GM23338 (cell line): ENCODE measurements at regions not wholly inside any gene's neighbourhood (a gene's known extent, or its start where the extent isn't known, plus 50 kb on each side); places are given as distances from the start of the nearest gene placed in this dataset.

Source experiments
- ATAC-seq: fragments of 200-7000 bp; cut with Tn5 transposase; 3 replicates; pipeline ENCODE4 v1.9.1; 2020
- DNase-seq: peaks from one replicate; pipeline ENCODE4 v3.0.0-alpha.2; 2015; ENCODE audit warnings: low spot score
- H2AFZ ChIP-seq: fragments of 200-600 bp; sonication (generic); 2 replicates; pipeline ENCODE4 v1.8.0; 2016; ENCODE audit warnings: antibody characterized with exemption, mild to moderate bottlenecking, moderate library complexity
- H3F3A ChIP-seq: fragments of 200-600 bp; sonication (generic); replicated peaks from 2 replicates; pipeline ENCODE4 v1.8.0; 2017; ENCODE audit warnings: antibody characterized with exemption, mixed run types, low read depth
- H3K27ac ChIP-seq: fragments of 200-600 bp; sonication (generic); 2 replicates; pipeline ENCODE4 v1.6.1; 2016; ENCODE audit warnings: low read depth
- H3K27me3 ChIP-seq: fragments of 200-600 bp; sonication (generic); 2 replicates; pipeline ENCODE4 v1.8.0; 2016; ENCODE audit warnings: mild to moderate bottlenecking, mixed run types, moderate library complexity; ENCODE audit not compliant: insufficient read depth
- H3K36me3 ChIP-seq: fragments of 200-600 bp; sonication (generic); 2 replicates; pipeline ENCODE4 v1.8.0; 2016; ENCODE audit warnings: mild to moderate bottlenecking; ENCODE audit not compliant: insufficient read depth
- H3K4me1 ChIP-seq: fragments of 200-600 bp; sonication (generic); 2 replicates; pipeline ENCODE4 v1.8.0; 2016; ENCODE audit warnings: mild to moderate bottlenecking, moderate library complexity; ENCODE audit not compliant: insufficient read depth
- H3K4me2 ChIP-seq: fragments of 200-600 bp; sonication (generic); 2 replicates; pipeline ENCODE4 v1.7.1; 2017; ENCODE audit warnings: mixed run types
- H3K4me3 ChIP-seq: fragments of 200-600 bp; sonication (generic); 2 replicates; pipeline ENCODE4 v1.6.1; 2016; ENCODE audit warnings: mixed run types
- H3K79me2 ChIP-seq: fragments of 200-600 bp; sonication (generic); replicated peaks from 2 replicates; pipeline ENCODE4 v1.8.0; 2017; ENCODE audit warnings: mild to moderate bottlenecking; ENCODE audit not compliant: insufficient read depth
- H3K9me2 ChIP-seq: fragments of 200-600 bp; sonication (generic); 2 replicates; pipeline ENCODE4 v1.8.0; 2017; ENCODE audit not compliant: insufficient read depth
- H4K20me1 ChIP-seq: fragments of 200-600 bp; sonication (generic); replicated peaks from 2 replicates; pipeline ENCODE4 v1.8.0; 2017; ENCODE audit warnings: mild to moderate bottlenecking; ENCODE audit not compliant: insufficient read depth
- H3K27ac Mint-ChIP-seq: 2 replicates; pipeline ENCODE4 v1.8.0; 2020; ENCODE audit warnings: inconsistent platforms, mild to moderate bottlenecking, moderate library complexity, mixed read lengths
- H3K27me3 Mint-ChIP-seq: 3 replicates; pipeline ENCODE4 v1.8.0; 2022; ENCODE audit warnings: low read depth, mild to moderate bottlenecking, moderate library complexity, mixed read lengths, inconsistent platforms; ENCODE audit not compliant: insufficient read depth, poor library complexity
- H3K36me3 Mint-ChIP-seq: 3 replicates; pipeline ENCODE4 v1.8.0; 2021; ENCODE audit warnings: low read depth, mild to moderate bottlenecking, inconsistent platforms, moderate library complexity, mixed read lengths
- H3K4me1 Mint-ChIP-seq: 3 replicates; pipeline ENCODE4 v1.8.0; 2020; ENCODE audit warnings: mild to moderate bottlenecking, inconsistent platforms, mixed read lengths
- H3K4me3 Mint-ChIP-seq: 3 replicates; pipeline ENCODE4 v1.8.0; 2021; ENCODE audit warnings: moderate library complexity, mild to moderate bottlenecking, inconsistent platforms, mixed read lengths
- H3K9me3 Mint-ChIP-seq: 3 replicates; pipeline ENCODE4 v1.8.0; 2020; ENCODE audit warnings: moderate library complexity, mild to moderate bottlenecking, inconsistent platforms, mixed read lengths
- CREB1 ChIP-seq: fragments of 250-450 bp; sonication (Bioruptor Pico); IDR thresholded peaks from 2 replicates; pipeline ENCODE4 v1.5.0; 2020; ENCODE audit warnings: low read depth, mild to moderate bottlenecking, moderate library complexity
- EZH2 ChIP-seq: fragments of 200-600 bp; sonication (generic); IDR thresholded peaks from one replicate; pipeline ENCODE4 v1.8.0; 2017; ENCODE audit warnings: antibody characterized with exemption, mild to moderate bottlenecking, low read depth; ENCODE audit not compliant: unreplicated experiment
- EZH2phosphoT487 ChIP-seq: fragments of 200-600 bp; sonication (generic); IDR thresholded peaks from one replicate; pipeline ENCODE4 v1.8.1; 2018; ENCODE audit warnings: antibody characterized with exemption; ENCODE audit not compliant: unreplicated experiment
- JUNB ChIP-seq: IDR thresholded peaks from one replicate; pipeline ENCODE4 v1.6.1; 2016; ENCODE audit warnings: antibody characterized with exemption; ENCODE audit not compliant: unreplicated experiment
- NANOG ChIP-seq: IDR thresholded peaks from 2 replicates; pipeline ENCODE4 v1.6.1; 2016; ENCODE audit warnings: antibody characterized with exemption, borderline replicate concordance
- POLR2AphosphoS5 ChIP-seq: IDR thresholded peaks from 2 replicates; pipeline ENCODE4 v1.6.1; 2016; ENCODE audit warnings: antibody characterized with exemption, low read depth
- STAT1 ChIP-seq: IDR thresholded peaks from one replicate; pipeline ENCODE4 v1.6.1; 2016; ENCODE audit warnings: antibody characterized with exemption; ENCODE audit not compliant: unreplicated experiment
- ZNF114 ChIP-seq: fragments of 250-450 bp; sonication (Bioruptor Pico); IDR thresholded peaks from 2 replicates; pipeline ENCODE4 v1.5.0; 2020; ENCODE audit warnings: mild to moderate bottlenecking, moderate library complexity
- ZNF331 ChIP-seq: fragments of 250-450 bp; sonication (Bioruptor Pico); IDR thresholded peaks from 2 replicates; pipeline ENCODE4 v1.5.0; 2020; ENCODE audit warnings: low read depth, mild to moderate bottlenecking, moderate library complexity
- TF ChIP-seq, protein P1 (sequence below): IDR thresholded peaks from 2 replicates; pipeline ENCODE4 v1.6.1; 2016; ENCODE audit warnings: antibody characterized with exemption
- TF ChIP-seq, protein P2 (sequence below), 2 experiments: fragments of 200-600 bp in 1 of 2; sonication (generic) in 1 of 2; conservative IDR thresholded peaks; 2 replicates each; pipeline versions ENCODE4 v1.5.1 to v1.6.1; 2016 to 2017; ENCODE audit warnings: antibody characterized with exemption in 2 of 2, low read depth in 2 of 2, mild to moderate bottlenecking in 2 of 2, moderate library complexity in 1 of 2
- TF ChIP-seq, protein P3 (sequence below): IDR thresholded peaks from one replicate; pipeline ENCODE4 v1.6.1; 2018; ENCODE audit warnings: antibody characterized with exemption; ENCODE audit not compliant: unreplicated experiment

DNA sequence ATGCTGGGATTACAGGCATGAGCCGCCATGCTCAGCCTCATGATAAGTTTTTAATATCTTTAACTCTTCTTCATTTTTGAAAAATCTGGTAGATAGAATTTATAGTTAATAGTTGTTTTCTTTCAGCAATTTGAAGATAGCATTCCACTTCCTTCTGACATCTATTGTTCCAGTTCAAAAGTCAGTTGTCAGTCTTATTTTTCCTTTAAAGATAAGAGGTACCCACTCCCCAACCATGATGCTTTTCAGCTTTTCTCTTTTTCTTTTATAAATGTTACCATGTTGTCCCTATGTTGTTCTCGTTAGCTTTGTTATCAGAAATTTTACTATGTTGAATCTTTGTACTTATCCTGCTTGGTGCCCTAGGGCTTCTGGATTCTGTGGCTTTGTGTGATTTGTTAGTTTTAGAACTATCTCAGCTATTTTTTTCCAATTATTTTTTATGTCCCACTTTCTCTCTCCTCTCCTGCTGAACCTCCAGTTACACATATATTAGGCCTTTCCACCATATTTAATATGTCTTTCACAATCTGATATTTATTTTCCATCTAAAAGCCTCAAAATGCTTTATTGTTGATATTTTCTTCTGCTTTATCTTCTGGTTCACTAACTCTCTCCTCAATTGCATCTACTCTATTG lies 181.6 kb upstream of the FOXN3 start:
- Histone ChIP-seq H3K4me3 (no peak overlapping the region), H3K4me1 (peaks cover 20% of the 10 kb centered on the region), H3K27ac (no peak overlapping the region), H3F3A (no peaks in the 10 kb centered on the region), H3K4me2 (no peak overlapping the region), H3K9me2 (peaks cover 4% of the 10 kb centered on the region; the same call in 1 of the 2 replicates), H3K79me2 (peaks cover 100% of the 10 kb centered on the region), H3K27me3 (no peaks in the 10 kb centered on the region), H4K20me1 (no peaks in the 10 kb centered on the region), H2AFZ (no peak overlapping the region), H3K36me3 (peaks cover 28% of the 10 kb centered on the region; the same call in 1 of the 2 replicates)
- Mint-ChIP-seq H3K27me3 (no peaks in the 10 kb centered on the region), H3K36me3 (peaks cover 87% of the 10 kb centered on the region), H3K27ac (no peak overlapping the region), H3K4me1 (peaks cover 13% of the 10 kb centered on the region), H3K4me3 (no peak overlapping the region), H3K9me3 (peaks cover 42% of the 10 kb centered on the region)
- TF ChIP-seq STAT1, result no peak
- no peak for TF ChIP-seq POLR2AphosphoS5
- TF ChIP-seq ZNF114, result no peak
- TF ChIP-seq, protein P1, sequence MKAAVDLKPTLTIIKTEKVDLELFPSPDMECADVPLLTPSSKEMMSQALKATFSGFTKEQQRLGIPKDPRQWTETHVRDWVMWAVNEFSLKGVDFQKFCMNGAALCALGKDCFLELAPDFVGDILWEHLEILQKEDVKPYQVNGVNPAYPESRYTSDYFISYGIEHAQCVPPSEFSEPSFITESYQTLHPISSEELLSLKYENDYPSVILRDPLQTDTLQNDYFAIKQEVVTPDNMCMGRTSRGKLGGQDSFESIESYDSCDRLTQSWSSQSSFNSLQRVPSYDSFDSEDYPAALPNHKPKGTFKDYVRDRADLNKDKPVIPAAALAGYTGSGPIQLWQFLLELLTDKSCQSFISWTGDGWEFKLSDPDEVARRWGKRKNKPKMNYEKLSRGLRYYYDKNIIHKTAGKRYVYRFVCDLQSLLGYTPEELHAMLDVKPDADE, result no peak
- no peak for TF ChIP-seq CREB1 (CRISPR knock-in tag)
- TF ChIP-seq JUNB, result no peak
- TF ChIP-seq, protein P2, sequence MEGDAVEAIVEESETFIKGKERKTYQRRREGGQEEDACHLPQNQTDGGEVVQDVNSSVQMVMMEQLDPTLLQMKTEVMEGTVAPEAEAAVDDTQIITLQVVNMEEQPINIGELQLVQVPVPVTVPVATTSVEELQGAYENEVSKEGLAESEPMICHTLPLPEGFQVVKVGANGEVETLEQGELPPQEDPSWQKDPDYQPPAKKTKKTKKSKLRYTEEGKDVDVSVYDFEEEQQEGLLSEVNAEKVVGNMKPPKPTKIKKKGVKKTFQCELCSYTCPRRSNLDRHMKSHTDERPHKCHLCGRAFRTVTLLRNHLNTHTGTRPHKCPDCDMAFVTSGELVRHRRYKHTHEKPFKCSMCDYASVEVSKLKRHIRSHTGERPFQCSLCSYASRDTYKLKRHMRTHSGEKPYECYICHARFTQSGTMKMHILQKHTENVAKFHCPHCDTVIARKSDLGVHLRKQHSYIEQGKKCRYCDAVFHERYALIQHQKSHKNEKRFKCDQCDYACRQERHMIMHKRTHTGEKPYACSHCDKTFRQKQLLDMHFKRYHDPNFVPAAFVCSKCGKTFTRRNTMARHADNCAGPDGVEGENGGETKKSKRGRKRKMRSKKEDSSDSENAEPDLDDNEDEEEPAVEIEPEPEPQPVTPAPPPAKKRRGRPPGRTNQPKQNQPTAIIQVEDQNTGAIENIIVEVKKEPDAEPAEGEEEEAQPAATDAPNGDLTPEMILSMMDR (conservative IDR thresholded peaks at IDR 0.05; ENCODE audit: low read depth in 2 of 2), result no peak
- no peak for TF ChIP-seq EZH2
- ATAC-seq (no peak), DNase-seq (no peak)

DNA sequence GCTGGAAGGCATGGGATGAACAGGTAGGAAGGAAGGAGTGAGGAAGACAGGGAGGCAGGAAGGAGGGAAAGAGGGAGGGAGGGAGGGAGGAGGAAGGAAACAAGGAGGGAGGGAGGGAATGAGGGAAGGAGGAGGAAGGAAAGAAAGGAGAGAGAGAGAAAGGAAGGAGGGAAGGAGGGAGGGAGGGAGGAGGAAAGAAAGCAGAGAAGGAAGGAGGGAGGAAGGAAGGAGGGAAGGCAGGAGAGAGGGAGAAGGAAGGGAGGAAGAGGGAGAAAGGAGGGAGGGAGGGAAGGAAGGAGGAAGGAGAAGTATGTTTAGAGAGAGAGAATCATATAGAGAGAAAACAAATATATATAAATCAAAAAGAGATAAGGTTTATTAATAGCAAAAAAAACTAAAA lies 175.9 kb upstream of the FOXN3 start:
- Mint-ChIP-seq H3K4me3 (no peak overlapping the region), H3K27me3 (peaks cover 3% of the 10 kb centered on the region), H3K9me3 (peaks cover 20% of the 10 kb centered on the region), H3K27ac (no peak overlapping the region), H3K36me3 (peaks cover 64% of the 10 kb centered on the region), H3K4me1 (peaks cover 37% of the 10 kb centered on the region)
- peaks cover 13% of the 10 kb centered on the region; the same call in 1 of the 2 replicates for H3K36me3 ChIP-seq
- H3K9me2 ChIP-seq, result no peaks in the 10 kb centered on the region
- 0 out of 2 replicates have a peak, but pooled peaks cover 5% of the 10 kb centered on the region for H3F3A ChIP-seq
- 0 out of 2 replicates have a peak, but pooled peaks cover 9% of the 10 kb centered on the region for H4K20me1 ChIP-seq
- peaks cover 33% of the 10 kb centered on the region for H3K4me1 ChIP-seq
- no peak overlapping the region for H2AFZ ChIP-seq
- H3K27ac ChIP-seq, result no peak overlapping the region
- DNase-seq (no peak), ATAC-seq (no peak)
- peaks cover 99% of the 10 kb centered on the region for H3K79me2 ChIP-seq
- H3K27me3 ChIP-seq, result no peaks in the 10 kb centered on the region
- H3K4me2 ChIP-seq, result no peak overlapping the region
- H3K4me3 ChIP-seq, result no peak overlapping the region
- TF ChIP-seq ZNF114 (no peak), EZH2phosphoT487 (no peak), ZNF331 (CRISPR knock-in tag) (no peak), CREB1 (CRISPR knock-in tag) (no peak), POLR2AphosphoS5 (no peak), JUNB (no peak), NANOG (no peak)
- TF ChIP-seq, protein P2 (conservative IDR thresholded peaks at IDR 0.05; ENCODE audit: low read depth in 2 of 2), result no peak
- TF ChIP-seq, protein P3, sequence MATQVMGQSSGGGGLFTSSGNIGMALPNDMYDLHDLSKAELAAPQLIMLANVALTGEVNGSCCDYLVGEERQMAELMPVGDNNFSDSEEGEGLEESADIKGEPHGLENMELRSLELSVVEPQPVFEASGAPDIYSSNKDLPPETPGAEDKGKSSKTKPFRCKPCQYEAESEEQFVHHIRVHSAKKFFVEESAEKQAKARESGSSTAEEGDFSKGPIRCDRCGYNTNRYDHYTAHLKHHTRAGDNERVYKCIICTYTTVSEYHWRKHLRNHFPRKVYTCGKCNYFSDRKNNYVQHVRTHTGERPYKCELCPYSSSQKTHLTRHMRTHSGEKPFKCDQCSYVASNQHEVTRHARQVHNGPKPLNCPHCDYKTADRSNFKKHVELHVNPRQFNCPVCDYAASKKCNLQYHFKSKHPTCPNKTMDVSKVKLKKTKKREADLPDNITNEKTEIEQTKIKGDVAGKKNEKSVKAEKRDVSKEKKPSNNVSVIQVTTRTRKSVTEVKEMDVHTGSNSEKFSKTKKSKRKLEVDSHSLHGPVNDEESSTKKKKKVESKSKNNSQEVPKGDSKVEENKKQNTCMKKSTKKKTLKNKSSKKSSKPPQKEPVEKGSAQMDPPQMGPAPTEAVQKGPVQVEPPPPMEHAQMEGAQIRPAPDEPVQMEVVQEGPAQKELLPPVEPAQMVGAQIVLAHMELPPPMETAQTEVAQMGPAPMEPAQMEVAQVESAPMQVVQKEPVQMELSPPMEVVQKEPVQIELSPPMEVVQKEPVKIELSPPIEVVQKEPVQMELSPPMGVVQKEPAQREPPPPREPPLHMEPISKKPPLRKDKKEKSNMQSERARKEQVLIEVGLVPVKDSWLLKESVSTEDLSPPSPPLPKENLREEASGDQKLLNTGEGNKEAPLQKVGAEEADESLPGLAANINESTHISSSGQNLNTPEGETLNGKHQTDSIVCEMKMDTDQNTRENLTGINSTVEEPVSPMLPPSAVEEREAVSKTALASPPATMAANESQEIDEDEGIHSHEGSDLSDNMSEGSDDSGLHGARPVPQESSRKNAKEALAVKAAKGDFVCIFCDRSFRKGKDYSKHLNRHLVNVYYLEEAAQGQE, result no peak
